NAMALWA (cell line): ENCODE measurements at regions not wholly inside any gene's neighbourhood (a gene's known extent, or its start where the extent isn't known, plus 50 kb on each side); places are given as distances from the start of the nearest gene placed in this dataset.
A peak's percentile ranks its signal among the peaks of the same experiment; 100 is the strongest.

Experiments
- DNase-seq: peaks from one replicate; pipeline ENCODE4 v3.0.0-alpha.2; 2015; ENCODE audit warnings: low spot score

GRCh38 chr11:104655066-104655465 is 243.2 kb downstream of the CASP12 start:
- no peak for DNase-seq

GRCh38 chr11:104654181-104654813 is 244.0 kb downstream of the CASP12 start:
- DNase-seq: no peak

- DNase-seq: no peak
Measured at GRCh38 chr11:104653407-104653806, 244.9 kb downstream of the CASP12 start.

GRCh38 chr11:104652996-104653395 is 245.3 kb downstream of the CASP12 start:
- DNase-seq: no peak

- DNase-seq: peak; percentile 10
Measured at GRCh38 chr11:104650234-104650633, 248.0 kb downstream of the CASP12 start.

GRCh38 chr11:104649002-104649401 is 249.3 kb downstream of the CASP12 start:
- DNase-seq: no peak

GRCh38 chr11:104645261-104646222 is 252.7 kb downstream of the CASP12 start:
- no peak for DNase-seq

- no peak for DNase-seq
Measured at GRCh38 chr11:104637662-104638170, 260.5 kb downstream of the CASP12 start.

- DNase-seq: no peak
Measured at GRCh38 chr11:104633226-104633625, 265.0 kb downstream of the CASP12 start.

GRCh38 chr11:104630352-104630751 is 267.9 kb downstream of the CASP12 start:
- no peak for DNase-seq

- DNase-seq: no peak
Measured at GRCh38 chr11:104625246-104625645, 273.0 kb downstream of the CASP12 start.

- no peak for DNase-seq
Measured at GRCh38 chr11:104624021-104624420, 274.2 kb downstream of the CASP12 start.

- DNase-seq: no peak
Measured at GRCh38 chr11:104623518-104623917, 274.7 kb downstream of the CASP12 start.

- DNase-seq: no peak
Measured at GRCh38 chr11:104620991-104621390, 277.3 kb downstream of the CASP12 start.

GRCh38 chr11:104619751-104620150 is 278.5 kb downstream of the CASP12 start:
- no peak for DNase-seq

GRCh38 chr11:104618954-104619353 is 279.3 kb downstream of the CASP12 start:
- DNase-seq: no peak

GRCh38 chr11:104614961-104615360 is 283.3 kb downstream of the CASP12 start:
- DNase-seq: no peak

- no peak for DNase-seq
Measured at GRCh38 chr11:104614117-104614680, 284.1 kb downstream of the CASP12 start.

GRCh38 chr11:104610635-104611034 is 287.6 kb downstream of the CASP12 start:
- no peak for DNase-seq

GRCh38 chr11:104609311-104610085 is 288.8 kb downstream of the CASP12 start:
- DNase-seq: peak; percentile 44

GRCh38 chr11:104602643-104603042 is 295.6 kb downstream of the CASP12 start:
- DNase-seq: no peak
